Suprapubic skin (tissue), 4 donors: ENCODE measurements at regions not wholly inside any gene's neighbourhood (a gene's known extent, or its start where the extent isn't known, plus 50 kb on each side); places are given as distances from the start of the nearest gene placed in this dataset.

Experiments
- DNase-seq, 2 donors: peaks; one replicate each; pipeline ENCODE4 v3.0.0-alpha.2; 2019; ENCODE audit warnings: low spot score in 2 of 2
- H3K27ac ChIP-seq: fragments of 200-600 bp; sonication (generic); one replicate; pipeline ENCODE4 v1.5.1; 2019
- H3K27me3 ChIP-seq: fragments of 200-600 bp; sonication (generic); one replicate; pipeline ENCODE4 v1.5.1; 2019
- H3K36me3 ChIP-seq: fragments of 200-600 bp; sonication (generic); one replicate; pipeline ENCODE4 v1.5.1; 2019
- H3K4me1 ChIP-seq: fragments of 200-600 bp; sonication (generic); one replicate; pipeline ENCODE4 v1.5.1; 2019
- H3K4me3 ChIP-seq: fragments of 200-600 bp; sonication (generic); one replicate; pipeline ENCODE4 v1.5.1; 2019; ENCODE audit warnings: mild to moderate bottlenecking
- H3K9me3 ChIP-seq: fragments of 200-600 bp; sonication (generic); one replicate; pipeline ENCODE4 v1.5.1; 2019
- CTCF ChIP-seq, 2 donors: fragments of 200-600 bp in 1 of 2; fragments of 450-650 bp in 1 of 2; sonication (generic) in 1 of 2; IDR thresholded peaks; one replicate each; pipeline ENCODE4 v1.5.1; 2016 to 2019; ENCODE audit warnings: antibody characterized with exemption in 2 of 2, mild to moderate bottlenecking in 1 of 2, moderate library complexity in 1 of 2
- EP300 ChIP-seq: sonication (generic); formaldehyde crosslinking; IDR thresholded peaks from one replicate; pipeline ENCODE4 v1.6.1; 2017; ENCODE audit warnings: antibody characterized with exemption
- POLR2A ChIP-seq, 2 donors: fragments of 450-650 bp; IDR thresholded peaks; one replicate each; pipeline ENCODE4 v1.6.1; 2017; ENCODE audit warnings: antibody characterized with exemption in 2 of 2, mild to moderate bottlenecking in 2 of 2, moderate library complexity in 2 of 2
- POLR2AphosphoS5 ChIP-seq, 3 donors: sonication (generic); formaldehyde crosslinking; IDR thresholded peaks; one replicate each; pipeline ENCODE4 v1.6.1; 2017; ENCODE audit warnings: antibody characterized with exemption in 3 of 3
- WGBS: methylation state at CpG from one replicate; pipeline ENCODE4 v1.1.5; 2018; 5-methylcytosine and 5-hydroxymethylcytosine counted together

DNA sequence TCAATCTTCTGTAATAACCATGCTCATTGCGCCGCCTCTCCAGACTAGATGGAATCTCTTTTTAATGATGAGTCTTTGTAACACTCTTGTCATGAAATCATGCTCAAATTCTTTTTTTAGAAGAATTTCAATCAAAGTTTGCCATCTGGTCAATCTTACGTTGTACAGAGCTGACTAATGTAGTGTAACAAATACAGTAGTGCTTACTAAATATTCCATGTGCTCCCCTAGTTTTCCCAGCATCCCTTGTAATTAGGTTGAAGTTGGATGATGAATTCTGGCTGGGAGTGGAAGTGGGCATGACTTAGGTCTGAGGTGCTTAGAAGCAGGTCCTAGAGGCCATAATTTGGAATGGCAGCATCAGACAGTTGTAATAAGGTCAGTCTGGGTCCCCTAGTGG, 309.1 kb upstream of the SNX7 start:
- Histone ChIP-seq H3K27me3 (no peaks in the 10 kb centered on the region), H3K36me3 (no peaks in the 10 kb centered on the region), H3K4me1 (no peaks in the 10 kb centered on the region), H3K9me3 (no peaks in the 10 kb centered on the region), H3K27ac (no peak overlapping the region), H3K4me3 (no peak overlapping the region)
- TF ChIP-seq CTCF (IDR thresholded peaks at IDR 0.05), result no peak
- TF ChIP-seq EP300, result no peak
- TF ChIP-seq POLR2A (IDR thresholded peaks at IDR 0.05), result no peak
- no peak for TF ChIP-seq POLR2AphosphoS5 (IDR thresholded peaks at IDR 0.05)
- WGBS, result 93% methylated on average over 3 of the region's 3 CpGs
- DNase-seq, result no peak

- 41% methylated on average over 5 of the region's 5 CpGs for WGBS
- no peak overlapping the region for H3K27ac ChIP-seq
- H3K27me3 ChIP-seq, result no peaks in the 10 kb centered on the region
- H3K36me3 ChIP-seq, result no peaks in the 10 kb centered on the region
- TF ChIP-seq POLR2AphosphoS5 (IDR thresholded peaks at IDR 0.05), result no peak
- no peak for TF ChIP-seq POLR2A (IDR thresholded peaks at IDR 0.05)
- TF ChIP-seq EP300, result no peak
- no peak for TF ChIP-seq CTCF (IDR thresholded peaks at IDR 0.05)
- H3K4me1 ChIP-seq, result no peaks in the 10 kb centered on the region
- H3K9me3 ChIP-seq, result no peaks in the 10 kb centered on the region
- no peak overlapping the region for H3K4me3 ChIP-seq
- DNase-seq, result no peak
Measured at GRCh38 chr1:98351561-98351960, 310.0 kb upstream of the SNX7 start.

- no peak for DNase-seq
- Histone ChIP-seq H3K4me1 (no peaks in the 10 kb centered on the region), H3K27ac (no peak overlapping the region), H3K4me3 (no peak overlapping the region), H3K27me3 (no peaks in the 10 kb centered on the region), H3K9me3 (no peaks in the 10 kb centered on the region), H3K36me3 (no peaks in the 10 kb centered on the region)
- TF ChIP-seq EP300 (no peak), POLR2A (IDR thresholded peaks at IDR 0.05) (no peak), POLR2AphosphoS5 (IDR thresholded peaks at IDR 0.05) (no peak)
- WGBS, result 96% methylated on average over 2 of the region's 2 CpGs
Measured at GRCh38 chr1:98345417-98345816, 316.1 kb upstream of the SNX7 start.

GRCh38 chr1:98344731-98345130, 316.8 kb upstream of the SNX7 start:
- no peaks in the 10 kb centered on the region for H3K27me3 ChIP-seq
- H3K4me3 ChIP-seq, result no peak overlapping the region
- H3K9me3 ChIP-seq, result no peaks in the 10 kb centered on the region
- no peak for DNase-seq
- H3K4me1 ChIP-seq, result no peaks in the 10 kb centered on the region
- H3K27ac ChIP-seq, result no peak overlapping the region
- no peak for TF ChIP-seq CTCF (IDR thresholded peaks at IDR 0.05)
- 72% methylated on average over 3 of the region's 3 CpGs for WGBS
- no peaks in the 10 kb centered on the region for H3K36me3 ChIP-seq

GRCh38 chr1:98342566-98342965, 319.0 kb upstream of the SNX7 start:
- Histone ChIP-seq H3K4me1 (no peaks in the 10 kb centered on the region), H3K27me3 (no peaks in the 10 kb centered on the region), H3K36me3 (no peaks in the 10 kb centered on the region), H3K4me3 (no peak overlapping the region), H3K9me3 (no peaks in the 10 kb centered on the region), H3K27ac (no peak overlapping the region)
- WGBS, result 95% methylated on average over 1 of the region's 1 CpG
- no peak for DNase-seq
- TF ChIP-seq POLR2A (IDR thresholded peaks at IDR 0.05) (no peak), POLR2AphosphoS5 (IDR thresholded peaks at IDR 0.05) (no peak), CTCF (IDR thresholded peaks at IDR 0.05) (no peak), EP300 (no peak)

DNA sequence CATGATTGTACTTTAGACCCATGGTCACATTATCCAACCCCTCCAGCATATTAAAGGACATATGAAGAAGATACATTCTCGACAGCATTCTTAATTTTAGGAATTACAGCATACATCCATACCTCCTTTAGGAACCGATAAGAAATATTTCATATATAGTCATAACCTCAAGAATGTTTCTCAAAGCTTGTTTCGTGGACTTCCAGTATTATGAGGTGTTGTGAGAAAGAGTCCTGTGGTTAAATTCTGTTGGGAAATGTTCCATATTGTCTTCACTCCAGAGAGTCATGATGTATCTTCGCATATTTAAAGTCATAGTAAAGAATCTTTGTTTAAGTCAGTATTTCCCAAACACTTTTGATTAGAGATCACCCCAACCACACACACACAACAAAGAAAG, 321.0 kb upstream of the SNX7 start:
- Histone ChIP-seq H3K4me3 (no peak overlapping the region), H3K27me3 (no peaks in the 10 kb centered on the region), H3K27ac (no peak overlapping the region), H3K9me3 (no peaks in the 10 kb centered on the region), H3K36me3 (no peaks in the 10 kb centered on the region), H3K4me1 (no peaks in the 10 kb centered on the region)
- 92% methylated on average over 4 of the region's 4 CpGs for WGBS
- TF ChIP-seq POLR2A (IDR thresholded peaks at IDR 0.05) (no peak), EP300 (no peak), CTCF (IDR thresholded peaks at IDR 0.05) (no peak), POLR2AphosphoS5 (IDR thresholded peaks at IDR 0.05) (no peak)
- DNase-seq, result no peak
